GM23338 (cell line): ENCODE measurements at regions not wholly inside any gene's neighbourhood (a gene's known extent, or its start where the extent isn't known, plus 50 kb on each side); places are given as distances from the start of the nearest gene placed in this dataset.

Experiments
- ATAC-seq: fragments of 200-7000 bp; cut with Tn5 transposase; 3 replicates; pipeline ENCODE4 v1.9.1; 2020
- DNase-seq: peaks from one replicate; pipeline ENCODE4 v3.0.0-alpha.2; 2015; ENCODE audit warnings: low spot score
- H2AFZ ChIP-seq: fragments of 200-600 bp; sonication (generic); 2 replicates; pipeline ENCODE4 v1.8.0; 2016; ENCODE audit warnings: antibody characterized with exemption, mild to moderate bottlenecking, moderate library complexity
- H3F3A ChIP-seq: fragments of 200-600 bp; sonication (generic); replicated peaks from 2 replicates; pipeline ENCODE4 v1.8.0; 2017; ENCODE audit warnings: antibody characterized with exemption, mixed run types, low read depth
- H3K27ac ChIP-seq: fragments of 200-600 bp; sonication (generic); 2 replicates; pipeline ENCODE4 v1.6.1; 2016; ENCODE audit warnings: low read depth
- H3K27me3 ChIP-seq: fragments of 200-600 bp; sonication (generic); 2 replicates; pipeline ENCODE4 v1.8.0; 2016; ENCODE audit warnings: mild to moderate bottlenecking, mixed run types, moderate library complexity; ENCODE audit not compliant: insufficient read depth
- H3K36me3 ChIP-seq: fragments of 200-600 bp; sonication (generic); 2 replicates; pipeline ENCODE4 v1.8.0; 2016; ENCODE audit warnings: mild to moderate bottlenecking; ENCODE audit not compliant: insufficient read depth
- H3K4me1 ChIP-seq: fragments of 200-600 bp; sonication (generic); 2 replicates; pipeline ENCODE4 v1.8.0; 2016; ENCODE audit warnings: mild to moderate bottlenecking, moderate library complexity; ENCODE audit not compliant: insufficient read depth
- H3K4me2 ChIP-seq: fragments of 200-600 bp; sonication (generic); 2 replicates; pipeline ENCODE4 v1.7.1; 2017; ENCODE audit warnings: mixed run types
- H3K4me3 ChIP-seq: fragments of 200-600 bp; sonication (generic); 2 replicates; pipeline ENCODE4 v1.6.1; 2016; ENCODE audit warnings: mixed run types
- H3K79me2 ChIP-seq: fragments of 200-600 bp; sonication (generic); replicated peaks from 2 replicates; pipeline ENCODE4 v1.8.0; 2017; ENCODE audit warnings: mild to moderate bottlenecking; ENCODE audit not compliant: insufficient read depth
- H3K9me2 ChIP-seq: fragments of 200-600 bp; sonication (generic); 2 replicates; pipeline ENCODE4 v1.8.0; 2017; ENCODE audit not compliant: insufficient read depth
- H4K20me1 ChIP-seq: fragments of 200-600 bp; sonication (generic); replicated peaks from 2 replicates; pipeline ENCODE4 v1.8.0; 2017; ENCODE audit warnings: mild to moderate bottlenecking; ENCODE audit not compliant: insufficient read depth
- H3K27ac Mint-ChIP-seq: 2 replicates; pipeline ENCODE4 v1.8.0; 2020; ENCODE audit warnings: inconsistent platforms, mild to moderate bottlenecking, moderate library complexity, mixed read lengths
- H3K27me3 Mint-ChIP-seq: 3 replicates; pipeline ENCODE4 v1.8.0; 2022; ENCODE audit warnings: low read depth, mild to moderate bottlenecking, moderate library complexity, mixed read lengths, inconsistent platforms; ENCODE audit not compliant: insufficient read depth, poor library complexity
- H3K36me3 Mint-ChIP-seq: 3 replicates; pipeline ENCODE4 v1.8.0; 2021; ENCODE audit warnings: low read depth, mild to moderate bottlenecking, inconsistent platforms, moderate library complexity, mixed read lengths
- H3K4me1 Mint-ChIP-seq: 3 replicates; pipeline ENCODE4 v1.8.0; 2020; ENCODE audit warnings: mild to moderate bottlenecking, inconsistent platforms, mixed read lengths
- H3K4me3 Mint-ChIP-seq: 3 replicates; pipeline ENCODE4 v1.8.0; 2021; ENCODE audit warnings: moderate library complexity, mild to moderate bottlenecking, inconsistent platforms, mixed read lengths
- H3K9me3 Mint-ChIP-seq: 3 replicates; pipeline ENCODE4 v1.8.0; 2020; ENCODE audit warnings: moderate library complexity, mild to moderate bottlenecking, inconsistent platforms, mixed read lengths
- CREB1 ChIP-seq: fragments of 250-450 bp; sonication (Bioruptor Pico); IDR thresholded peaks from 2 replicates; pipeline ENCODE4 v1.5.0; 2020; ENCODE audit warnings: low read depth, mild to moderate bottlenecking, moderate library complexity
- EZH2 ChIP-seq: fragments of 200-600 bp; sonication (generic); IDR thresholded peaks from one replicate; pipeline ENCODE4 v1.8.0; 2017; ENCODE audit warnings: antibody characterized with exemption, mild to moderate bottlenecking, low read depth; ENCODE audit not compliant: unreplicated experiment
- EZH2phosphoT487 ChIP-seq: fragments of 200-600 bp; sonication (generic); IDR thresholded peaks from one replicate; pipeline ENCODE4 v1.8.1; 2018; ENCODE audit warnings: antibody characterized with exemption; ENCODE audit not compliant: unreplicated experiment
- JUNB ChIP-seq: IDR thresholded peaks from one replicate; pipeline ENCODE4 v1.6.1; 2016; ENCODE audit warnings: antibody characterized with exemption; ENCODE audit not compliant: unreplicated experiment
- NANOG ChIP-seq: IDR thresholded peaks from 2 replicates; pipeline ENCODE4 v1.6.1; 2016; ENCODE audit warnings: antibody characterized with exemption, borderline replicate concordance
- POLR2AphosphoS5 ChIP-seq: IDR thresholded peaks from 2 replicates; pipeline ENCODE4 v1.6.1; 2016; ENCODE audit warnings: antibody characterized with exemption, low read depth
- STAT1 ChIP-seq: IDR thresholded peaks from one replicate; pipeline ENCODE4 v1.6.1; 2016; ENCODE audit warnings: antibody characterized with exemption; ENCODE audit not compliant: unreplicated experiment
- ZNF114 ChIP-seq: fragments of 250-450 bp; sonication (Bioruptor Pico); IDR thresholded peaks from 2 replicates; pipeline ENCODE4 v1.5.0; 2020; ENCODE audit warnings: mild to moderate bottlenecking, moderate library complexity
- ZNF331 ChIP-seq: fragments of 250-450 bp; sonication (Bioruptor Pico); IDR thresholded peaks from 2 replicates; pipeline ENCODE4 v1.5.0; 2020; ENCODE audit warnings: low read depth, mild to moderate bottlenecking, moderate library complexity
- TF ChIP-seq, protein P1 (sequence below), 2 experiments: fragments of 200-600 bp in 1 of 2; sonication (generic) in 1 of 2; conservative IDR thresholded peaks; 2 replicates each; pipeline versions ENCODE4 v1.5.1 to v1.6.1; 2016 to 2017; ENCODE audit warnings: antibody characterized with exemption in 2 of 2, low read depth in 2 of 2, mild to moderate bottlenecking in 2 of 2, moderate library complexity in 1 of 2
- TF ChIP-seq, protein P2 (sequence below): IDR thresholded peaks from one replicate; pipeline ENCODE4 v1.6.1; 2018; ENCODE audit warnings: antibody characterized with exemption; ENCODE audit not compliant: unreplicated experiment
- TF ChIP-seq, protein P3 (sequence below): IDR thresholded peaks from 2 replicates; pipeline ENCODE4 v1.6.1; 2016; ENCODE audit warnings: antibody characterized with exemption
- TF ChIP-seq, protein P4 (sequence below): fragments of 250-450 bp; sonication (Bioruptor Pico); IDR thresholded peaks from 2 replicates; pipeline ENCODE4 v1.5.0; 2020; ENCODE audit warnings: mild to moderate bottlenecking, moderate library complexity

DNA sequence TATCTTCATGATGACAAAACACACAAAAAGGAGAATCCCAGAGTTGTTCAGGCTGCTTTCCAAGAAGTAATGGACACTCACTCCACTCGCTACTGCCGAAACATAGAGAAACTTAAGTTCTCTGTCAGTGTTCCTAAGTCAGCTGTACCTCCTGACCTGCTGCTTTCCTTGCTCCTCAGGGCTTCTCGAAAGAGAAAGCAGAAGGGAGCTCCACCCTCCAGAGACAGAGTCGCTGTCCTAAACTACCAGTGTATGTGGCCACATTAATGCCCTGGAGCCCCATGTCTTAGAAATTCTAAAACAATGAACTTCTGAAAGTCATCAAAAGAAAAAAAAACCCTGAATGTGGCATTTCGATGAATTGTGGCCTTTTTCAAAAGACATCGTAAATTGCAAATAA lies 390.8 kb upstream of the MON1B start:
- Mint-ChIP-seq H3K4me3 (no peak overlapping the region), H3K27me3 (no peaks in the 10 kb centered on the region), H3K36me3 (peaks cover 7% of the 10 kb centered on the region; the same call in 1 of the 3 replicates), H3K27ac (no peak overlapping the region), H3K9me3 (peaks cover 73% of the 10 kb centered on the region), H3K4me1 (no peaks in the 10 kb centered on the region)
- Histone ChIP-seq H3K4me3 (no peak overlapping the region), H3F3A (no peaks in the 10 kb centered on the region), H3K36me3 (no peaks in the 10 kb centered on the region), H3K79me2 (no peaks in the 10 kb centered on the region), H3K4me1 (no peaks in the 10 kb centered on the region), H3K27me3 (no peaks in the 10 kb centered on the region), H3K27ac (no peak overlapping the region), H4K20me1 (no peaks in the 10 kb centered on the region), H3K4me2 (no peak overlapping the region), H3K9me2 (no peaks in the 10 kb centered on the region), H2AFZ (no peak overlapping the region; the same call in 1 of the 2 replicates)
- ATAC-seq: no peak
- TF ChIP-seq ZNF114 (no peak), ZNF331 (CRISPR knock-in tag) (no peak), CREB1 (CRISPR knock-in tag) (no peak), NANOG (no peak), EZH2phosphoT487 (no peak), JUNB (no peak), STAT1 (no peak), EZH2 (no peak), POLR2AphosphoS5 (no peak)
- TF ChIP-seq, protein P1, sequence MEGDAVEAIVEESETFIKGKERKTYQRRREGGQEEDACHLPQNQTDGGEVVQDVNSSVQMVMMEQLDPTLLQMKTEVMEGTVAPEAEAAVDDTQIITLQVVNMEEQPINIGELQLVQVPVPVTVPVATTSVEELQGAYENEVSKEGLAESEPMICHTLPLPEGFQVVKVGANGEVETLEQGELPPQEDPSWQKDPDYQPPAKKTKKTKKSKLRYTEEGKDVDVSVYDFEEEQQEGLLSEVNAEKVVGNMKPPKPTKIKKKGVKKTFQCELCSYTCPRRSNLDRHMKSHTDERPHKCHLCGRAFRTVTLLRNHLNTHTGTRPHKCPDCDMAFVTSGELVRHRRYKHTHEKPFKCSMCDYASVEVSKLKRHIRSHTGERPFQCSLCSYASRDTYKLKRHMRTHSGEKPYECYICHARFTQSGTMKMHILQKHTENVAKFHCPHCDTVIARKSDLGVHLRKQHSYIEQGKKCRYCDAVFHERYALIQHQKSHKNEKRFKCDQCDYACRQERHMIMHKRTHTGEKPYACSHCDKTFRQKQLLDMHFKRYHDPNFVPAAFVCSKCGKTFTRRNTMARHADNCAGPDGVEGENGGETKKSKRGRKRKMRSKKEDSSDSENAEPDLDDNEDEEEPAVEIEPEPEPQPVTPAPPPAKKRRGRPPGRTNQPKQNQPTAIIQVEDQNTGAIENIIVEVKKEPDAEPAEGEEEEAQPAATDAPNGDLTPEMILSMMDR (conservative IDR thresholded peaks at IDR 0.05; ENCODE audit: low read depth in 2 of 2): no peak
- TF ChIP-seq, protein P2, sequence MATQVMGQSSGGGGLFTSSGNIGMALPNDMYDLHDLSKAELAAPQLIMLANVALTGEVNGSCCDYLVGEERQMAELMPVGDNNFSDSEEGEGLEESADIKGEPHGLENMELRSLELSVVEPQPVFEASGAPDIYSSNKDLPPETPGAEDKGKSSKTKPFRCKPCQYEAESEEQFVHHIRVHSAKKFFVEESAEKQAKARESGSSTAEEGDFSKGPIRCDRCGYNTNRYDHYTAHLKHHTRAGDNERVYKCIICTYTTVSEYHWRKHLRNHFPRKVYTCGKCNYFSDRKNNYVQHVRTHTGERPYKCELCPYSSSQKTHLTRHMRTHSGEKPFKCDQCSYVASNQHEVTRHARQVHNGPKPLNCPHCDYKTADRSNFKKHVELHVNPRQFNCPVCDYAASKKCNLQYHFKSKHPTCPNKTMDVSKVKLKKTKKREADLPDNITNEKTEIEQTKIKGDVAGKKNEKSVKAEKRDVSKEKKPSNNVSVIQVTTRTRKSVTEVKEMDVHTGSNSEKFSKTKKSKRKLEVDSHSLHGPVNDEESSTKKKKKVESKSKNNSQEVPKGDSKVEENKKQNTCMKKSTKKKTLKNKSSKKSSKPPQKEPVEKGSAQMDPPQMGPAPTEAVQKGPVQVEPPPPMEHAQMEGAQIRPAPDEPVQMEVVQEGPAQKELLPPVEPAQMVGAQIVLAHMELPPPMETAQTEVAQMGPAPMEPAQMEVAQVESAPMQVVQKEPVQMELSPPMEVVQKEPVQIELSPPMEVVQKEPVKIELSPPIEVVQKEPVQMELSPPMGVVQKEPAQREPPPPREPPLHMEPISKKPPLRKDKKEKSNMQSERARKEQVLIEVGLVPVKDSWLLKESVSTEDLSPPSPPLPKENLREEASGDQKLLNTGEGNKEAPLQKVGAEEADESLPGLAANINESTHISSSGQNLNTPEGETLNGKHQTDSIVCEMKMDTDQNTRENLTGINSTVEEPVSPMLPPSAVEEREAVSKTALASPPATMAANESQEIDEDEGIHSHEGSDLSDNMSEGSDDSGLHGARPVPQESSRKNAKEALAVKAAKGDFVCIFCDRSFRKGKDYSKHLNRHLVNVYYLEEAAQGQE: no peak
- TF ChIP-seq, protein P3, sequence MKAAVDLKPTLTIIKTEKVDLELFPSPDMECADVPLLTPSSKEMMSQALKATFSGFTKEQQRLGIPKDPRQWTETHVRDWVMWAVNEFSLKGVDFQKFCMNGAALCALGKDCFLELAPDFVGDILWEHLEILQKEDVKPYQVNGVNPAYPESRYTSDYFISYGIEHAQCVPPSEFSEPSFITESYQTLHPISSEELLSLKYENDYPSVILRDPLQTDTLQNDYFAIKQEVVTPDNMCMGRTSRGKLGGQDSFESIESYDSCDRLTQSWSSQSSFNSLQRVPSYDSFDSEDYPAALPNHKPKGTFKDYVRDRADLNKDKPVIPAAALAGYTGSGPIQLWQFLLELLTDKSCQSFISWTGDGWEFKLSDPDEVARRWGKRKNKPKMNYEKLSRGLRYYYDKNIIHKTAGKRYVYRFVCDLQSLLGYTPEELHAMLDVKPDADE: no peak
- TF ChIP-seq, protein P4, sequence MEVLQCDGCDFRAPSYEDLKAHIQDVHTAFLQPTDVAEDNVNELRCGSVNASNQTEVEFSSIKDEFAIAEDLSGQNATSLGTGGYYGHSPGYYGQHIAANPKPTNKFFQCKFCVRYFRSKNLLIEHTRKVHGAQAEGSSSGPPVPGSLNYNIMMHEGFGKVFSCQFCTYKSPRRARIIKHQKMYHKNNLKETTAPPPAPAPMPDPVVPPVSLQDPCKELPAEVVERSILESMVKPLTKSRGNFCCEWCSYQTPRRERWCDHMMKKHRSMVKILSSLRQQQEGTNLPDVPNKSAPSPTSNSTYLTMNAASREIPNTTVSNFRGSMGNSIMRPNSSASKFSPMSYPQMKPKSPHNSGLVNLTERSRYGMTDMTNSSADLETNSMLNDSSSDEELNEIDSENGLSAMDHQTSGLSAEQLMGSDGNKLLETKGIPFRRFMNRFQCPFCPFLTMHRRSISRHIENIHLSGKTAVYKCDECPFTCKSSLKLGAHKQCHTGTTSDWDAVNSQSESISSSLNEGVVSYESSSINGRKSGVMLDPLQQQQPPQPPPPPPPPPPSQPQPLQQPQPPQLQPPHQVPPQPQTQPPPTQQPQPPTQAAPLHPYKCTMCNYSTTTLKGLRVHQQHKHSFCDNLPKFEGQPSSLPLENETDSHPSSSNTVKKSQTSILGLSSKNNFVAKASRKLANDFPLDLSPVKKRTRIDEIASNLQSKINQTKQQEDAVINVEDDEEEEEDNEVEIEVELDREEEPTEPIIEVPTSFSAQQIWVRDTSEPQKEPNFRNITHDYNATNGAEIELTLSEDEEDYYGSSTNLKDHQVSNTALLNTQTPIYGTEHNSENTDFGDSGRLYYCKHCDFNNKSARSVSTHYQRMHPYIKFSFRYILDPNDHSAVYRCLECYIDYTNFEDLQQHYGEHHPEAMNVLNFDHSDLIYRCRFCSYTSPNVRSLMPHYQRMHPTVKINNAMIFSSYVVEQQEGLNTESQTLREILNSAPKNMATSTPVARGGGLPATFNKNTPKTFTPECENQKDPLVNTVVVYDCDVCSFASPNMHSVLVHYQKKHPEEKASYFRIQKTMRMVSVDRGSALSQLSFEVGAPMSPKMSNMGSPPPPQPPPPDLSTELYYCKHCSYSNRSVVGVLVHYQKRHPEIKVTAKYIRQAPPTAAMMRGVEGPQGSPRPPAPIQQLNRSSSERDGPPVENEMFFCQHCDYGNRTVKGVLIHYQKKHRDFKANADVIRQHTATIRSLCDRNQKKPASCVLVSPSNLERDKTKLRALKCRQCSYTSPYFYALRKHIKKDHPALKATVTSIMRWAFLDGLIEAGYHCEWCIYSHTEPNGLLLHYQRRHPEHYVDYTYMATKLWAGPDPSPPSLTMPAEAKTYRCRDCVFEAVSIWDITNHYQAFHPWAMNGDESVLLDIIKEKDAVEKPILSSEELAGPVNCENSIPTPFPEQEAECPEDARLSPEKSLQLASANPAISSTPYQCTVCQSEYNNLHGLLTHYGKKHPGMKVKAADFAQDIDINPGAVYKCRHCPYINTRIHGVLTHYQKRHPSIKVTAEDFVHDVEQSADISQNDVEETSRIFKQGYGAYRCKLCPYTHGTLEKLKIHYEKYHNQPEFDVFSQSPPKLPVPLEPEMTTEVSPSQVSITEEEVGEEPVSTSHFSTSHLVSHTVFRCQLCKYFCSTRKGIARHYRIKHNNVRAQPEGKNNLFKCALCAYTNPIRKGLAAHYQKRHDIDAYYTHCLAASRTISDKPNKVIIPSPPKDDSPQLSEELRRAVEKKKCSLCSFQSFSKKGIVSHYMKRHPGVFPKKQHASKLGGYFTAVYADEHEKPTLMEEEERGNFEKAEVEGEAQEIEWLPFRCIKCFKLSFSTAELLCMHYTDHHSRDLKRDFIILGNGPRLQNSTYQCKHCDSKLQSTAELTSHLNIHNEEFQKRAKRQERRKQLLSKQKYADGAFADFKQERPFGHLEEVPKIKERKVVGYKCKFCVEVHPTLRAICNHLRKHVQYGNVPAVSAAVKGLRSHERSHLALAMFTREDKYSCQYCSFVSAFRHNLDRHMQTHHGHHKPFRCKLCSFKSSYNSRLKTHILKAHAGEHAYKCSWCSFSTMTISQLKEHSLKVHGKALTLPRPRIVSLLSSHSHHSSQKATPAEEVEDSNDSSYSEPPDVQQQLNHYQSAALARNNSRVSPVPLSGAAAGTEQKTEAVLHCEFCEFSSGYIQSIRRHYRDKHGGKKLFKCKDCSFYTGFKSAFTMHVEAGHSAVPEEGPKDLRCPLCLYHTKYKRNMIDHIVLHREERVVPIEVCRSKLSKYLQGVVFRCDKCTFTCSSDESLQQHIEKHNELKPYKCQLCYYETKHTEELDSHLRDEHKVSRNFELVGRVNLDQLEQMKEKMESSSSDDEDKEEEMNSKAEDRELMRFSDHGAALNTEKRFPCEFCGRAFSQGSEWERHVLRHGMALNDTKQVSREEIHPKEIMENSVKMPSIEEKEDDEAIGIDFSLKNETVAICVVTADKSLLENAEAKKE: no peak
- DNase-seq: no peak
